Sciatic nerve (tissue), 2 donors: ENCODE measurements at regions not wholly inside any gene's neighbourhood (a gene's known extent, or its start where the extent isn't known, plus 50 kb on each side); places are given as distances from the start of the nearest gene placed in this dataset.
"Not testable (repeated sequence)": the region's sequence is repeated elsewhere in the genome, so short reads cannot be mapped to it uniquely, and the experiment has no call there.

Source experiments
- ATAC-seq: fragments of 200-7000 bp; cut with Tn5 transposase; one replicate; pipeline ENCODE4 v1.9.1; 2020; ENCODE audit warnings: mild to moderate bottlenecking, moderate library complexity
- DNase-seq: peaks from one replicate; pipeline ENCODE4 v3.0.0-alpha.2; 2020; ENCODE audit warnings: low spot score
- intact Hi-C: fragments of 100-400 bp; cut with DNase I; formaldehyde crosslinking; loops from one replicate; pipeline ENCODE4 v1.14.2; 2022
- donor health status: DM: no; HTN: no; CAD: no.
- donor health status: DM: no; HTN: no; CAD: no.

DNA sequence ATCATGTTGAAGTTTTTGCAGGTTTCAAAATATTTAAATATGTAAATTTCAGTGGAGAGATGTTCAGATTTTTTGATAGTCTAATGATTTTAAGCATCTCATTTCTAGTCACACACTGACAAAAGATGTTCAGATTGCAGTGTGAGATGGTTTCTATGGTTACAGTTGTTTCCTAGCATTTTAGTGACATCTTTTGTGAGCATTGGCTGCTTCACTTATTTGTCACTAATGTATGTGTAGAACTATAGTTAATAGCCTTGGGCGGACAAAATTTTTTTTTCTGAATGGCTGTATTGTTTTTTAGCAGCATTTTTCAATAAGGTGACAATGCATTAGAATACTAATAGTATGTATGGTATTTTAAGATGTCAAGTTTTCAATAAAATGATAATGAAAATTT, 315.6 kb upstream of the PRKD1 start:
- DNase-seq (no peak), ATAC-seq (no peak)
- intact Hi-C loops: no loop called here

DNA sequence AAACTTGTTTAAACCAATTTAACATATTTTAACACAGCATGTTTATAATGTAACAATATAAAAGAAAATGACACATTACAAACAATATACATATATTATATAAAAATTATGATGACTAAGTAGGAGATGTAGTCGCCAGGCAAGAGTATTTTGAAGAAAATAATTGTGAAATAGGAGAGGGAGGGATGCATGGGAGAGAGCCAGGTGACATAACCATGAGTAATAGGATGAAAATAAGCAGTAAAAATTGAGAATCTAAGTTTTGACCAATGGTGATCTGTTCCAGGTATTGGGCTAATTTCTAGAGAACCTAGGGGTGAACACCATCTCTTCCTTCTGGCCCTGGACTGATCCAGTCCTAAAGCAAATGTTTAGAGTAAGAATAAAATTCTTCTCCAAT, 315.2 kb upstream of the G2E3 start:
- DNase-seq (no peak), ATAC-seq (no peak)
- intact Hi-C loops: no loop called here

DNA sequence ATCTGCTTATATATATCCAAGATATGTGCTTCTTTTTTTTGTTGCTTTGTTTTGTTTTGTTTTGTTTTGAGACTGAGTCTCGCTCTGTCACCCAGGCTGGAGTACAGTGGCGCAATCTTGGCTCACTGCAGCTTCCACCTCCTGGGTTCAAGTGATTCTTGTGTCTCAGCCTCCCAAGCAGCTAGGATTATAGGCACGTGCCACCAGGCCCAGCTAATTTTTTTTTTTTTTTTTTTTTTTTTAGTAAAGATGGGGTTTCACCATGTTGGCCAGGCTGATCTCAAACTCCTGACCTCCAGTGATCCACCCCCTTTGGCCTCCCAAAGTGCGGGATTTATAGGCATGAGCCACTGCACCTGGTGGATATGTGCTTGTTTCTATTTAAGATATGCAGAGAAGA, 314.6 kb upstream of the G2E3 start:
- DNase-seq, ATAC-seq, intact Hi-C loops: not testable (repeated sequence)

DNA sequence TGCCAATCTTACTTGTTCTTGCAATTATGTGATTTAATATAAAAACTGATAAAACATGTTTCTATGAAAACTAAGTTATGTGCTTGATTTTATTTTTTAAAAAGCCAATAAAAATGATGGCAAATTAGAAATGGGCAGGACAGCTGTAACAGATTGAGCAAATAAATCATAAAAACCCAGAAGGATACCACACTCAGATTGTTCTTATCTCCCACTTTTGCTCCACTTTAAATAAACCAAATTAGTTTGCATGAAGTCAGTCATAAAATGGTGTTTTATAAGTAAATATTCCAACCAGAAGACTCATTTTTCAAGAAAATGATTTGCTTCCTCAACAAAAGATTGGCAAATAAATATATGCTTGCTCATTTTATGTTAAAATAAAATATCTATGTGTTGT, 307.9 kb upstream of the G2E3 start:
- intact Hi-C loops: no loop called here
- ATAC-seq (no peak), DNase-seq (no peak)

DNA sequence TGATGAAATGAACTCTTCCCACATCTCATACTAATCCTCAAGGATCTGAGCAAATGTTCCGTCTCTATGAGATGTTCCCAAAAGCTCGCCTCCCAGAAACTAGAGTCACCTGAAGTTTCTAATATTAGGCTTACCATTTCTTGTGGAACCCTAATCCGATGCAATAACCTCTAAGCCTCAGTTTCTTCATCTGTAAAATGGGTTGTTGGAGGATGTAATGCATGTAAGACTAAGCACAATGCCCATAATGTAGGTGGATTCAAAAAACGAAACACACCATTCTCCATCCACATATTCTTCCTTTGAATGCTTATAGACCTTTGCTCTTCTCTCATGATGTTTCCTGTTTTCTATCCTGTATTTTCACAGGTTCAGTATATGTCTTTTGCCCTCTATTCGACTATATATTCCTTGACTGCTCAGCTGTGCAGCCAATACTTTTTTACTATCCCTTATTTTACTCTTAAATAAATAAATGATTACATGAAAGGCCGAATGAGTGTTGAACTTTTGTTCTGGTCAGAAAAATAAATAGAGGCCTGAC, 307.3 kb upstream of the G2E3 start:
- DNase-seq (no peak), ATAC-seq (no peak)
- intact Hi-C loops: no loop called here

DNA sequence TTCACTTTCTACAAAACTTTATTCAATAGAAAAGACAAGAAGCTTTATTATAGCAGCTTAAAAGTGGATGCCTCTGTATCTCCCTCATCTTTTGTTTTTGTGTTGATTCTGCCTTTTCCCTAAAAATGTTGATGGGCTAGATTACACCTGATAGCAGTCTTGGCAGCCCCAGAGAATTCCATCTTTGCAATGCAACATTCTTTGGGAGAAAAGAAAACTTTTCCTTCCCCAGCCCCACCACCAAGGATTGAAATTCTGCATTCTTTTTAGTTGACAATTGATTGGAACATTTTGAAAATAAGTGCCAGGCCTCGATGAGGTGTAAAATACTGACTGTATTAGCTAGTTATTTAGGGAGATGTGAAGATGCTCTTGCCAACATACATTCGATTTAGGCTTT, 306.8 kb upstream of the G2E3 start:
- no peak for ATAC-seq
- DNase-seq: no peak
- intact Hi-C loops: no loop called here

DNA sequence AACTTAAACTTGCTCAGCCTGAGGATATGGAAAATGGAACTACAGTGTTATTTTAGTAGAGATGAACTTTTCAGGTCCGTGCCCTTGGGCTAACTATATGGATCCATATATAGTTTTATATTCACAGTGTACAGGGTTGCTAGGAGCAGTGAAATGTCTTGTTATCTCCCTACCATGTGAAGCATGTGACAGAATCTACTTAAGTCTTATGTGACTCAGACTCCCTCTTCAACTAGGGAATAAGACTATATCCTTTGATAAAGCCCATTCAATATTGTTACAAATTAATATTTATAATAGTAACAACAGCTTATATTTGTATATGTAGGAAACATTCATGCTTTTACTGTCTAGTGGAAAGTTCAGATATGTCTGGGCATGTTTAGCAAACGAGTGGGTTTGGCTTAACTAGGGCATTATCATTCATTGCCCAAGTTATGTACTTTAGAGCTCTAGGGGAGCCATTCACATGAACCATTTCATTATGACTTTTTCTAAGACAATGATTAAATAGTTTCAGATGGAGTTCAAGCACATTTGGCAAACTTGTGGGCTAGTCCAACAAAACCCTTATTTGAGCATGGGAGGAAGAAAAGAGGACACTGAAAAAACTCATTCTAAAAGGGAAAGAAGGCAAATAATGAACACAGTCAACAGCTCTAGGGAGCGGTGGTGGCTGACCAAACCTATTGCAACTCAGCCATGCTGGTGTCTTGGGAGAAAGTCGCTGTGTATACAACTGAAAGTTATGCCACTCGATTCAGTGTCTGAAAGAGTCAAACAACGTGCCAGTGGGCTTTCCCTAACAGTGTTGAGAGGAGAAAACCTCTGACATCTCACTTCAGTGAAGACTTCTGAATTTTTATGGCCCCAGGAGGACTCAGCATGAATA, 305.9 kb upstream of the G2E3 start:
- DNase-seq (no peak), ATAC-seq (peak; percentile 84)
- intact Hi-C loops: no loop called here

DNA sequence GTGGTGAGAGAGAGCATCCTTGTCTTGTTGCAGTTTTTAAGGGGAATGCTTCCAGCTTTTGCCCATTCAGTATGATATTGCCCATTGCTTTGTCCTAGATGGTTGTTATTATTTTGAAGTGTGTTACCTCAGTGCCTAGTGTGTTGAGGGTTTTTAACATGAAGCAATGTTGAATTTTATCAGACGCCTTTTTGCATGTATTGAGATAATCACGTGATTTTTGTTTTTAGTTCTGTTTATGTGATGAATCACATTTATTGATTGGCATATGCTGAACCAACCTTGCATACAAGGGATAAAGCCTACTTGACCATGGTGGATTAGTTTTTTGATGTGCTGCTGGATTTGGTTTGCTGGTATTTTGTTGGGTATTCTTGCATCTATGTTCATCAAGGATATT, 302.3 kb upstream of the G2E3 start:
- ATAC-seq (no peak), DNase-seq (no peak)
- intact Hi-C loops: loop anchor here (5.0 kb wide), 1 partner anchor 896 kb away; no protein-coding TSS in a partner anchor

DNA sequence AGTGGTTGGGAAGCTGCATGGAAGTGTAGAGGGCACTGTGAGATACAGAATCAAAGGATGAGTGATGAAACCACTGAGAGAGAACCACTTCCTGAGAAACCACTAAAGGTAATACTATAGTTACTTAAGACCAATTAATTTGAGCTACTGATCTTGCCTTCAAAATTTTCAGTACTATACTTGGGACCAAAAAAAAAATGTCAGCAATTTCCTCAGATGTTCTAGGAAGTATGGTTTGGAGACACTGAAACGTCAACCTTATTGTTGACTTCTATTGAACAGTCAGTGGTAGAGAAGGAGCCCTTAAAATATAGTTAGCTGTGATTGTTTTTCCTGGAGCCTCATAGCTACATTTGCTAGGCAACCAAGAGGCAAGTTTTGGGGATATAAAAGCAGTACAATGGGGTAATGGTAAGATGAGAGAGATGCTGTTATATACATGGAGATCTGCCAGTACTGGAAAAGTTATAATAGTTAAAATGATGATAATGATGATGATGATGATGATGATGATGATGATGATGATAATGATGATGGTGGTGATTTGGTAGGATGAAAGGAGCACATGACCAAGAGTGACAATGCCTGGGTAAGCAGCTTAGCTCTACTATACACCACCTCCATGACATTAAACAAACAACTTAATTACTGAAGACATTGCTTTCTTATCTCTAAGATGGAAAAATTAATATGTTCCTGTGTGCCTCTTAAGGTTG, 300.9 kb upstream of the G2E3 start:
- intact Hi-C loops: loop anchor here (5.0 kb wide), 1 partner anchor 894 kb away; no protein-coding TSS in a partner anchor
- no peak for ATAC-seq
- no peak for DNase-seq

DNA sequence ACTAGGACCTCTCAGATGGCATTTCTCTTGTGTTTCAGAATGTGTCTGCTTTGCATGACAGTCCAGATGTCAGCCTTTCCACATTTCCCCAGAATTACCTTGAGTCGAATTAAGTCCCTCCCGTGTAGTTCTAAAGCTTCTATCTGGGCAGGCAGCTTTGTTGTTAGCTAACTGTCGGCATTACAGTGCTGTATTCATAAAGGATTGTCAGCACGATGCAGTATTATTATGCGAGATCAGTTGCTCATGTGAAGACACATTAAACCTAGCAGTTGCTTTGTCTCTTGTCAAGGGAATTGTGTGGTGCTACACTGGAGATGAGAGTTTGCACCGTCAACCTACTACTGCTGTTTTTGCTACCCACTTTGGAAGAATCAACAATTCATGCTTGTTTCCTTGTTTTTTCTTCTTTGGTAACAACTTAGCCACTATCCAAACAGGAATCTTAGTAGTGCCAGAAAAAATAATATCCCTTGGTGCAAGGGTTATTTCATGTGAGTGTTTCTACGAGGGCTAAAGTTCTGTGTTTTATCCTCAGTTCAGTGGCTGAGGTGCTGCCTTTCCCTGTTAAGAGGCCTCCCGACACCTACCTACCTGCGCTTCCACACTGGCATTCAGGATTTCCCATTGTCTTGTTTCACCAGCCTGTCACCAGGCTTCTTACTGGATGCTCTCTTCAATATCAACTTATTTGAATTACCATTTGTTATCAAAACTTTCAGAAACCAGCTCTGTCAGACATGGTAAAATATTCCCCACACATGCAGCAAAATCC, 297.9 kb upstream of the G2E3 start:
- ATAC-seq (peak; percentile 64), DNase-seq (no peak)
- intact Hi-C loops: no loop called here

DNA sequence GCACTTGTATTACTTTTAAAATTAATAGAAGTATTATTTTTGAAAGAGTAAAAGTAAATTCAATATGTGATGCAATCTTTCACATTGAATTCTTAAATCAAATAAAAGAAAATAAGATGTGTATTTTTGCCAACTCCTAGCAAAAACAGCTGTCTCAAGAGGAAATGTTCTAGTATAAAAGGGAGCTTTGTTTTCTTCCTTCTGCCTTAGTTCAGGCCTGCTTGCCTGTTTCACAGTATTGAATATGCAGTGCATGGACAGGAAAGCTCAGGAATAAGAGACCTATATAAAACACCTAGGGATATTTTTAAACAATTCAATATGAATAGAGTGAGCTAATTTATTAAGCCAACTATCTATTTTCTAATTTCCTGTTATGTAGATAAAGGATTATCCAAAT, 294.8 kb upstream of the G2E3 start:
- ATAC-seq: peak; percentile 87
- DNase-seq: no peak
- intact Hi-C loops: no loop called here

DNA sequence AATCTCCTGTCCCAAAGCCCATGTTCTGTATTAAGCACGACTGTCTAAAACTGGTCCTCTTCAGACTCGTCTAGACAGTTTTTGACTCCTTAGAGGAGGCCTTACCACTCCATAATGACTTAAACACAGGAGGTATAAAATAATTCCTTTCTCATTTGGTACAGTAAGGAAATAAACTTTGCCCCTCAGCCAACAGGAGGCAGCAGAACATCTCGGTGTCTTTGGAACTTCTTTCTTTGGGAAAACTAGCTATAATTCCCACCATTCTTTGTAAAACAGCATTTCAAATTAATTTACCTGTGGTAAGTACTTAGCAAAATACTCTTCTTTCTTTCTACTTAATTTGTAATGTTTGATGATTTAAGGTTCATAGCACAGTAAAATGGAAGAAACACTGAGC, 292.7 kb upstream of the G2E3 start:
- intact Hi-C loops: no loop called here
- DNase-seq: no peak
- ATAC-seq: no peak

DNA sequence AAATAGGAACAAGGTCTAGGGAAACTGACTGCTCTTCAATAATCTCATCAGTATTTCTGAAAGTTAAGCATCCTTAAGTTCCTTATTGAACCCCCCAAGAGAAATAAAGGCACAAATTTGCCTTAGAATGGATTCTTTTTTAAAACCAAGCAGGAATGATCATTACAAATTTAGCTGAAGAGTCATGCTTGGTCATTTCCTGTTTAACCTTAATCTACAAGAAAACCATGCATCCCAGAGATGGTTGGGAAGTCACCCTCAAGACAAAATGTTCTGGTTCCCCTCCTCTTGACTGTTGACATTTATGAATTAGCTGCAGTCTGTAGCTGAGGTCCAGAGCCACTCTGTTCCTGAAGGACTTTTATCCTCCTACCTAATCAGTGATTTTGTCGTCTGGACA, 291.8 kb upstream of the G2E3 start:
- ATAC-seq (no peak), DNase-seq (no peak)
- intact Hi-C loops: no loop called here

DNA sequence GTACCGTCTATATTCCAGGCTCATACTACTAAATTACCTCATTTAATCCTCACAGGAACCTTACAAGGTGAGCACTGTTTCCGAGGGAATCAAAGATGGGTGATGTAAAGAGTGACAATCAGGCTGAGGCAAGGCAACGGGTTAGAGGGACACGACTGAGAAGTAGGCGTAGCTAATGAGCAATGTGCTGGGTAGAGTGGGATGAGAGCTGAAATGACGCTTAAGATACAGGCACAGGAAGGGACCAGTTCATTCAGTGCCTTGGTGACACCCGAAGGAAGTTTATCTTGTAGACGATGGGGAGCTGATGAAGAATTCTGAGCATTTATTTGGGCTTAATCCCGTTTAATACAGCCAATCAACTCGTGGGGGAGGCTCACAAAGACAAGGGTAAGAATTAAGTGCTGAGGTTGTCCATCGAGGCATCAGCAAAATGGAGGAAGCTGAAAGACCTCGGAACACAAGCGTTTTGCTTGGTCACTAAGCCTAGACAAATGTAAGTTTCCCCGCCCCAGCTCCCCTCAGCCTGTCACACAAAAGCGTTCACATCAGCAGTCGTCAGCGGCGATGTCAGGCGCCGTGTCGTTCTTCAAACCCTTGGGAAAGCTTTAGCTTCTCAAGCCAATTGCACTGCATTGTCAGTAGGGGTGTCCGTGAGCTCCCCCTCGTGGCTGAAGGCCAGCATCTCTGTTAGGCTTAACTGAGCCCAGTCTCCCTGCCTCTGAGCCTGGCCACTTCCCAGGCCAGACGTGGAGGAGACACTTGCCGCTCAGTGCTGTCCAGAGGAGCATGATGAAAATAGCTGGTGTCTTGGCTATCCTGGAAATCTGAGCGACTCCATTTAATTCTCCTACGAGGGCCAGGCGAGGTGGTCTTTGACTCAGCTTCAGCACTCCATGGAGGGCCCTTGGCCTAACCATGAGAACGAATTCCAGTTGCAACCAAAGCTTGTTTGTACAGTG, 288.5 kb upstream of the G2E3 start:
- intact Hi-C loops: no loop called here

DNA sequence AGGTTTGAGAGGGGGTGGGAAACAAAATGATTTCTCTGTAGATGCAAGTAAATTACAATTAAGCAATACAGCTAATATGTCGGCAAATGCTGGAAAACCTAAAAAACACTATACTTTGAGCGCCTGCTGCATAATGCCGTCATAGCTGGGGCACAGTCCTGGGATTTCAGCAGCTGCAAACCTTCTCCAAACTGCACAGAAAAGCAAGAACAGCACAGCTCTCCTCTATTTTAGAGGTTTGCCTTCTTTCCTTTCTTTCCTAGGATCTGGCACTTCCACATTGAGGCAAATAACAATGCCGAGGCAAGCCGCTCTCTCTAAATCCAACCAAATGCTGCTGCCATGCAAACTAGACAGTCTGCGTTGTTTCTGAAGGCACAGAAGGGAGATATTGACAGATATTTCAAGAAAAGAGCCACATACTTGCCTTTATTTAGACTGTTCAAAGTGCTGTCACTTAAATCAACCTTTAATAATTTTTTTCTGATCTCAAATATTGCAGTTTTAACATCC, 287.1 kb upstream of the G2E3 start:
- no peak for ATAC-seq

More for the DNA sequence above, 288.5 kb upstream of the G2E3 start:
- ATAC-seq: peak; percentile 98
- peak; percentile 90 for DNase-seq

DNA sequence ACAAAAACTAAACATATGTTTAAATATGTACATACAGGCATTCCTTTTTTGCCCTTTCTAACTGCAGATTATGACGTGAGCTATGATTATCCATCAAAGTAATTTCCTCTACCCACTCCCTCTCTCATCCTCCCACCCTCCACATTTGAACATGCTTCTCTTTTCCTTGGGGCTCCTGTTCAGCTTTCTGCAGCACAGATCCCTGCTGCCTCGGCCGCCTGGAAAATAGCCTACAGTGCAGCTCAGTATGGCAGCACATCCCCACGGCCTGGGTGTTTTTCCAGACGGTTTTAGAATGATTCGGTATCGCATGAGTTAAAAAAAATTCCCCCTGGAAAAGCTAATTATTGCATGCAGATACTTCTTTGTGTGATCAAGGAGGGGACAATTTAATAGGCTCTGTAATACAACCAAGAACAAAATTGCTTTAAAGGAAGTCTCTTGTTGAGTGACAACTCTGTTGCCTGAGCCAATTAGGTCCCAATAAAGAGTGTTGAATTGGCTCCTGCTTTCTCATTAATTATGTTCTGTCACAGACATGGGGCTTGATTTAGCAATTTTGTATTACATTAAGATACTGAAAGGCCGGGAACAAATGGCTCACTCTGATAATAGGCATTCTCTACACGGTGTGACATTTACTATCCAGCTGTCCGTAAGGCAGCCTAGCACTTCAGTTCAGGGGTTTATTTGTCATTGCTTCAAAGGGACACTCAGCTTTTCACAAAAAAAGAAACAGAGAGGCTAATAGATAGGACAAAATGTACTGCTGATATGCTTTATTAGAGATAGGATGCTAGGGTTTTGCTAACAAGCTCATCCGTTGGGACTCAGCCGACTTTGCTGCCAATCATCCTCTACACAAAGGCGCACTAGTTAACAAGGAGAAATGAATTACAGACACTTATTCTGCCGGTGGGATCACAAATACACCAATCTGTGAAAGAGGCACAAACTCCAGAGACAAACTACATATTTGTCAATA, 285.8 kb upstream of the G2E3 start:
- intact Hi-C loops: no loop called here
- DNase-seq: no peak
- ATAC-seq: no peak

More for the DNA sequence above, 287.1 kb upstream of the G2E3 start:
- no peak for DNase-seq
- intact Hi-C loops: no loop called here

DNA sequence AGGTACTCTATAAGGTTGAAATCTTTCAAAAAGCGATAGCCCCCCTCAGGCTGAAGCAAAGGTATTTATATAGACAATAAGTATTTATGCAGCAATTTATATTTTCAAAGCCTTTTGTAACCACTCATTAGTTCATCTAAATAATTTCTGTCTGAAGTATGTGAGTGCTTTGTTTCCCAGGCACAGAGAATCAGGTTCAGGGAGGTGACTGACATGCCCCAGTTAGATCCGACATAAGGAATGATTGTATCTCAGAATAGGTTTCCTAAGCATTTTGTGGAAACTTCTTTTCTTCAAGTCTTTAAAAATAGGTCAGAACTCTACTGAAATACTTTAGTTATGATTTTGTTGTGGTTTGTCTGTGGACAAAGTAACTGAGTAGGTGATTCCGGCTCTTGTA, 283.4 kb upstream of the G2E3 start:
- ATAC-seq: no peak
- intact Hi-C loops: no loop called here
- no peak for DNase-seq
